Cardiac muscle cell (in vitro differentiated cells and primary cell): ENCODE measurements at regions not wholly inside any gene's neighbourhood (a gene's known extent, or its start where the extent isn't known, plus 50 kb on each side); places are given as distances from the start of the nearest gene placed in this dataset.
A peak's percentile ranks its signal among the peaks of the same experiment; 100 is the strongest.
"Not testable (repeated sequence)": the region's sequence is repeated elsewhere in the genome, so short reads cannot be mapped to it uniquely, and the experiment has no call there.

ENCODE experiments used
- DNase-seq, 2 donors: peaks; one replicate each; pipeline versions ENCODE4 v3.0.0 to v3.0.0-alpha.2; 2010 to 2017; ENCODE audit warnings: low read depth in 1 of 2, low spot score in 1 of 2
- H3K27ac ChIP-seq: fragments of 200-600 bp; sonication (generic); 2 replicates; pipeline ENCODE4 v1.5.1; 2016
- H3K27me3 ChIP-seq: fragments of 200-600 bp; sonication (generic); 2 replicates; pipeline ENCODE4 v1.6.0; 2016; ENCODE audit warnings: control low read depth
- H3K36me3 ChIP-seq: fragments of 200-600 bp; sonication (generic); 2 replicates; pipeline ENCODE4 v1.5.1; 2016; ENCODE audit warnings: control low read depth
- H3K4me1 ChIP-seq: fragments of 200-600 bp; sonication (generic); 2 replicates; pipeline ENCODE4 v1.8.1; 2017; ENCODE audit warnings: low read depth, mild to moderate bottlenecking, mixed run types
- H3K4me3 ChIP-seq: fragments of 200-600 bp; sonication (generic); 2 replicates; pipeline ENCODE4 v1.5.1; 2016; ENCODE audit warnings: mild to moderate bottlenecking
- H3K9me3 ChIP-seq: fragments of 200-600 bp; sonication (generic); 2 replicates; pipeline ENCODE4 v1.5.1; 2017; ENCODE audit warnings: low read depth, mild to moderate bottlenecking, control low read depth
- TF ChIP-seq, protein P1 (sequence below): IDR thresholded peaks from 2 replicates; pipeline ENCODE4 v1.5.1; 2012; ENCODE audit warnings: low read depth, mild to moderate bottlenecking, low read length

DNA sequence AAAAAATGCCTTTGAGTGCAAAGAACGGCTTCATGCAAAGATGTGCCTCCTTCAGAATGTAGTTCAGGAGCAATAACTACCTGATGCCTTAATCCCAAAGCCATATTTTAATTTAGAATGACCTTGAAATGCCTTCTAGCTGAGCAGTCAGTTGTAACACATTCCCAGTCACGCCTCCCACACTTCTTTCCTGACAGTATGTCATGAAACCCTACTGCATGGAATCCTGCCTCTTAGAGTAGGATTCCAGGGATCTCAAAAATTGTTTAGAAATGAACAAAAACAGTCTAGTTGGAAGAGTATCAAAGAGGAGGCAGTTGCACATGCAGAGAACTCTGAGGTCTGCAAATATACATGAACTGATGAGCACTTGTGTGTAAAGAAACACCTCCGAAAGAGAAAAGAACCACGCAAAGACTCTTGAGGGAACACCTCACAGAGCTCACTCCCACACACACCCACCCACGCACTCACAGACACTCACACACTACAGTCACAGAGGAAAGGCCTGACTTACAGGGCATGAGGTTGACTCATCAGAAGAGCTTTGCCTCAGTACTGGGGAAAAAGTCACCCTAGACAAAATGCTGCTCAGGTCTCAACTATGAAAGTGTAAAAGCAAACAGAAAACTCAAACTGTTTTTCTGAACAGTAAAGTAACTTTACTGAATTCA, 77.4 kb downstream of the GGTLC2 start:
- no peak overlapping the region for H3K27ac ChIP-seq

DNA sequence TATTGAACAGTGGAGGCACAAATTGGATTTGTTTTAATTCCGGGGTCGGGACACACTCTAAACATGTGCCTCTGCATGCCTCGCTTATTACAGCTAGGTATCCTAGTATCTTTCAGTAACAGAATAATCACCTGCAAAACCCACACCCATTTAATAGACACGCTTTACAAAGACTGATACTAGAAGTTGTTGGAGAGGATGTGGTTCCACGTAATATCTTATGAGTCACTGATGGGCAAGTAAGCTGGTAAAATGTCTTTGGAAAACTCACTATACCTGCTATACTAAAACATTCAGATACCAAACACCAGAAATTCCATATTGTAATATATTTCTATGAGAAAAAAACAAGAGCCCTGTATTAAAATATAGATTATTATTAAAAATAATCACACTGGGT, 84.0 kb downstream of the GGTLC2 start:
- peak in 1 of 2 donors; percentile 13 for DNase-seq
- Histone ChIP-seq H3K27ac (no peak overlapping the region), H3K4me3 (no peak overlapping the region), H3K9me3 (no peaks in the 10 kb centered on the region), H3K36me3 (no peaks in the 10 kb centered on the region), H3K4me1 (no peaks in the 10 kb centered on the region), H3K27me3 (no peaks in the 10 kb centered on the region)
- TF ChIP-seq, protein P1, sequence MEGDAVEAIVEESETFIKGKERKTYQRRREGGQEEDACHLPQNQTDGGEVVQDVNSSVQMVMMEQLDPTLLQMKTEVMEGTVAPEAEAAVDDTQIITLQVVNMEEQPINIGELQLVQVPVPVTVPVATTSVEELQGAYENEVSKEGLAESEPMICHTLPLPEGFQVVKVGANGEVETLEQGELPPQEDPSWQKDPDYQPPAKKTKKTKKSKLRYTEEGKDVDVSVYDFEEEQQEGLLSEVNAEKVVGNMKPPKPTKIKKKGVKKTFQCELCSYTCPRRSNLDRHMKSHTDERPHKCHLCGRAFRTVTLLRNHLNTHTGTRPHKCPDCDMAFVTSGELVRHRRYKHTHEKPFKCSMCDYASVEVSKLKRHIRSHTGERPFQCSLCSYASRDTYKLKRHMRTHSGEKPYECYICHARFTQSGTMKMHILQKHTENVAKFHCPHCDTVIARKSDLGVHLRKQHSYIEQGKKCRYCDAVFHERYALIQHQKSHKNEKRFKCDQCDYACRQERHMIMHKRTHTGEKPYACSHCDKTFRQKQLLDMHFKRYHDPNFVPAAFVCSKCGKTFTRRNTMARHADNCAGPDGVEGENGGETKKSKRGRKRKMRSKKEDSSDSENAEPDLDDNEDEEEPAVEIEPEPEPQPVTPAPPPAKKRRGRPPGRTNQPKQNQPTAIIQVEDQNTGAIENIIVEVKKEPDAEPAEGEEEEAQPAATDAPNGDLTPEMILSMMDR, result no peak

More for the DNA sequence above, 77.4 kb downstream of the GGTLC2 start:
- H3K4me1 ChIP-seq, result no peaks in the 10 kb centered on the region
- no peak overlapping the region for H3K4me3 ChIP-seq
- TF ChIP-seq, protein P1, result no peak
- peak in 1 of 2 donors; percentile 84 for DNase-seq
- no peaks in the 10 kb centered on the region for H3K36me3 ChIP-seq
- H3K9me3 ChIP-seq, result no peaks in the 10 kb centered on the region
- no peaks in the 10 kb centered on the region for H3K27me3 ChIP-seq

DNA sequence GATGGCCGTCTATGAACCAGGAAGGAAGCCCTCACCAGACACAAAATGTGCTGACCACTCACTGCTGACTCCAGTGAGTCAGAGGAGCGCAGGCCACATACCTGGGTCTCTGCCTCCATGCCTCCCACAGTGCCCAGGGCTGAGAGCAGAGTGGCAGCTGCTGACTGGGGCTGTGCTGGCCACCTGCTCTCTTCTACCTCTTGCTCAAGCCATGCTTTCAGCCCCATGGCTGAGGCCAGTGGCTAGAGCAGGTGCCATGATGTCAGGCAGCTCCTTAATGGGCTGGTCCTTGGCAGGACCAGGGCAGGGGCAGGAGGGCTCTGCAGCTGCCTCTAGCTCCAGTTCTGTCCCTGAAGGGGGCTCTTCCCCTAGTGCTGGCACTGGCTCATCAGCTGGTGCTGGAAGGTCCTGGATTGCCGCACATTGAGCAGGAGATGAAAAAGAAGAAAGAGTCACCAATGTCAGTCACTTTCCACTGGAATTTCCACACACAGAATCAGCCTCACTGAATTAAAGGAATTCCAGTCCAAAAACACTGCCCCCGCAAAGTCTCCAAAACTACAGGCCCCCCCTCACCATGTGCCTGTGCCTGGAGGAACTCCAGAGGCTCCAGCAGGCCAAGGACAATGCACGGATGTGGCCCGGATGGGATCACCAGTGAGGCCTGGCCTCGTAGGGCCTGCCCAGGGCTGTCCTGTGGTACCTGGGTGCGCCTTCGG, 86.4 kb downstream of the GGTLC2 start:
- Histone ChIP-seq H3K36me3 (no peaks in the 10 kb centered on the region), H3K4me1 (no peaks in the 10 kb centered on the region), H3K9me3 (no peaks in the 10 kb centered on the region), H3K27me3 (no peaks in the 10 kb centered on the region), H3K4me3 (no peak overlapping the region), H3K27ac (no peak overlapping the region)
- DNase-seq, result no peak
- TF ChIP-seq, protein P1, result no peak

DNA sequence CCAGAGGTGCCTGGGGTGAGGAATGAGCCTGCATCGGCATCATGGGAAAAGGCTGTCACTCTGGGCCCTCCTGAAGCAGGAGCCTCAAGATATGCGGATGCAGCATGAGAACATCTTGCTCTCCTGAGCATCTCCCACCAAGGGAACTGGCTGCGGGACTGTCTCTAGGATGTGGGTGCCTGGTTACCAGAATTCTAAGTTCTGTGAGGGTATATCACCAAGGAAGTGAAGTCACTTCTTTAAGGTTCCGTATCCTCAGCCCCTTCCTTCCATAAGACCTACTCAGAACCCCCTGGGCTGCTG, 86.9 kb downstream of the GGTLC2 start:
- TF ChIP-seq, protein P1, result no peak
- no peak overlapping the region for H3K27ac ChIP-seq

DNA sequence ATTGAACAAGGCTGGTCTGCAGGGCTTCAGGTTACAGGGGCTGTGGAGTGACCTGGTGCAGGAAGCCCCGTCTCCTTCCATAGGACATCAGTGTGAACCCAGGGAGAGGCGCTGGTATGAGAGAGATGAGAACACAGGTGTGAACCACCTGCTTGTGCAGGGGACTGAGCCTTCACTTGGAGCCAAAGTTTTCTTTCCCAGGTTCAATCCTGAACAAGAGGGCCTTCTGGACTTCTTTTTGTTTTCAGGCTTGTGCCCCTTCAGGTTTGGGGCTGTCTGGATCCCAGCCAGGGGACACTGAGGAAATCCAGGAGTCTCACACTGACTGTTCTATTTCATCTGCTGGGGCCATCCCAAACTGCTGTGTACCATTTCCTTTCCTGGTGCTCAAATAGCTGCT, 88.6 kb downstream of the GGTLC2 start:
- H3K27ac ChIP-seq, H3K36me3 ChIP-seq, H3K4me3 ChIP-seq, H3K4me1 ChIP-seq, H3K9me3 ChIP-seq, DNase-seq, H3K27me3 ChIP-seq: not testable (repeated sequence)

More for the DNA sequence above, 86.9 kb downstream of the GGTLC2 start:
- no peaks in the 10 kb centered on the region for H3K36me3 ChIP-seq
- no peaks in the 10 kb centered on the region for H3K4me1 ChIP-seq
- no peak overlapping the region for H3K4me3 ChIP-seq
- H3K9me3 ChIP-seq, result no peaks in the 10 kb centered on the region
- no peaks in the 10 kb centered on the region for H3K27me3 ChIP-seq
- DNase-seq, result no peak

DNA sequence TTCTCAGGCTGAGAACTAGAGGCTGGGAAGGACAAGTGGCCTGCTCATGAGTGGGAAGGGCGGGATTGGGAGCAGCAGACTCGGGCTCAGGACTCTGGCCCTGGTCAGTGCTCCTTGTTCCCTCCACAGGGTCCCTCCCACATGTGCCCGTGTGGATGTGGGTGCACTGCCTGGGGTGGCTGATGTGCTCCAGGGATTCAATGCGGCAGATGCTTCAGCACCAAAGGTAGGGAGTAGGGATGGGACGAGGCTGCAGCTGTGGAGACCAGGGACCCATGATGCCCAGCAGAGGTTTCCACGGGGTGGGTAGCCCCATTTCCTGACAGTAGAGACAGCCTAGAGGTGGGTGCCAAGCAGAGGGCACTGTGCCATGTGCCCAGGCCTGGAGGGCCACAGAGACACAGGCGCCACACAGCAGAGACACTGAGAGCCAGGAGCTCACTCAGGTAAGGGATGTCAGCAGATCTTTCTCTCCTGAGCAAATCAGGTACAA, 89.5 kb downstream of the GGTLC2 start:
- no peaks in the 10 kb centered on the region for H3K9me3 ChIP-seq

DNA sequence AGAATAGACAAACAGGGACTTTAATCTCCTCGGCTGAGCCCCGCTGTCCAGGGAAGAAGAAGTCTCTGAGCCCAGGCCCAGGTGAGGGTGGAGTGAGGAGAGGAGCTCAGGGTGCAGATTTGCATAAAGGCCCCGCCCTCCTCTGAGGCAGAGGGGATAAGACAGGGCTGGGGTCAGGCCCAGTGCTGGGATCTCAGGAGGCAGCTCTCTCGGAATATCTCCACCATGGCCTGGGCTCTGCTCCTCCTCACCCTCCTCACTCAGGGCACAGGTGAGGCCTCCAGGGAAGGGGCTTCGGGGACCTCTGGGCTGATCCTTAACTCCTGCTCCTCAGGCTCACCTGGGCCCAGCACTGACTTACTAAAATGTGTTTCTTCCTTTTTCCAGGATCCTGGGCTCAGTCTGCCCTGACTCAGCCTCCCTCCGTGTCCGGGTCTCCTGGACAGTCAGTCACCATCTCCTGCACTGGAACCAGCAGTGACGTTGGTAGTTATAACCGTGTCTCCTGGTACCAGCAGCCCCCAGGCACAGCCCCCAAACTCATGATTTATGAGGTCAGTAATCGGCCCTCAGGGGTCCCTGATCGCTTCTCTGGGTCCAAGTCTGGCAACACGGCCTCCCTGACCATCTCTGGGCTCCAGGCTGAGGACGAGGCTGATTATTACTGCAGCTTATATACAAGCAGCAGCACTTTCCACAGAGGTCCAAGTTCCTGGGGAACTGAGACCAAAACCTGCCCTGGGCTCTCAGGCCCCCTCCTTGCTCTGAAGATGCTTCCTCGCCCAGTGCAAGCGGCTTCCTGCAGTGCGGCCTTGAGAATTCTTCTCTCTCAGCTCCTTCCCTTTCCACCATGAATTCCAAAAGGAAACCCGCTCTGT, 90.2 kb downstream of the GGTLC2 start:
- not testable (repeated sequence) for H3K4me3 ChIP-seq, H3K36me3 ChIP-seq, H3K27ac ChIP-seq, DNase-seq, H3K27me3 ChIP-seq, H3K4me1 ChIP-seq, H3K9me3 ChIP-seq

More for the DNA sequence above, 89.5 kb downstream of the GGTLC2 start:
- Histone ChIP-seq H3K4me1 (no peaks in the 10 kb centered on the region), H3K36me3 (no peaks in the 10 kb centered on the region), H3K27me3 (no peaks in the 10 kb centered on the region), H3K27ac (no peak overlapping the region), H3K4me3 (no peak overlapping the region)
- DNase-seq, result no peak
- TF ChIP-seq, protein P1, result no peak

DNA sequence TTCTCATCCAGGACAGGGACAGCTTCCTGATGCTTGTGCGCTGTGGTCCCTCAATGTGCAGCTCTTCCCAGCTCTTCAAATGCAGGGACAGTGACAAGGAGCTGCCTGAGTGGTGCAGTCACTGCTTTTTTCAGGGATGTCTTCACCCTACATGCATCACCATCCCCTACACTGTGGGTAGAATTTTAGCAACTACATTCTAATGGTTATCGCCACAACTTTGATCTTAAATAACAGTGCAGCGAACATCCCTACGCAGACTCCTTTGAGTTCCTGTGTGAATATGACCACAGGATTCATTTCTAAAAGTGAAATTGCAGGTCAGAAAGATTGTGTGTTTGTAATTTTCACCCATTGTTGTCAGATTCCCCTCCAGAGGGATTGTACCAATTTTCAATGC, 90.9 kb downstream of the GGTLC2 start:
- not testable (repeated sequence) for DNase-seq, H3K9me3 ChIP-seq, H3K27me3 ChIP-seq, H3K36me3 ChIP-seq, H3K4me1 ChIP-seq, H3K27ac ChIP-seq, H3K4me3 ChIP-seq
